ENCODE measurements at regions not wholly inside any gene's neighbourhood (a gene's known extent, or its start where the extent isn't known, plus 50 kb on each side); places are given as distances from the start of the nearest gene placed in this dataset.

DNA sequence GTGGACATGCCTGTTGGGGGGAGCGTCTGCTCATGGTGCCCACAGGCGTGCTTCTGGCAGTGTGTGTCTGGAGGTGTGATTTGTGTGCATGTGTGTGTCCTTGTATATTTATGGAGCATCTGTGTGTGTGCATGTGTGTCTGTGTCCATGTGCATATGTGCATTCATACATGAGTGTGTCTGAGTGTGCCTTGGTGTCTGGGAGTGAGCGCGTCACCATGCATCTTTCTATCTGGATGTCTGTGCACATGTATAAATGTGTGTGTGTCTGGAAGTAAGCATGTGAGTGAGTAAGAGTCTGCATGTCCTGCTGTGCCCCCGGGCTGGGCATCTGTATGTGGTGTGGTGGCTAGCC lies 58.1 kb upstream of the PRR23E start:
- intact Hi-C loops (cut with micrococcal nuclease) (no loop called here), dilution Hi-C loops (cut with MboI; ENCODE audit: extremely low pct_ligation_motif_present, low sequenced_read_pairs) (no loop called here)
- no peak for DNase-seq (ENCODE audit: low read depth, low spot score)
- no peak overlapping the region for H2AFZ ChIP-seq (ENCODE audit: low read depth, low read length)
- no peaks in the 10 kb centered on the region for H3K9me3 ChIP-seq (replicated peaks; ENCODE audit: control insufficient read depth, insufficient read depth, low read length)
- FAIRE-seq = no peak
- H3K4me2 ChIP-seq (ENCODE audit: insufficient read depth, low read length) = no peak overlapping the region
- H3K9ac ChIP-seq (replicated peaks; ENCODE audit: extremely low read depth, insufficient read depth, low read length) = no peak overlapping the region
- no peaks in the 10 kb centered on the region for H3K4me1 ChIP-seq (ENCODE audit: control insufficient read depth, extremely low read depth, insufficient read depth, low read length)
- ChIA-PET CTCF (no interaction called here), POLR2A (no interaction called here)
- no peak for TF ChIP-seq GATA2 (IDR thresholded peaks at IDR 0.05; ENCODE audit: insufficient read depth, insufficient read length, low read depth, low read length)
- no peak for TF ChIP-seq POLR2A (IDR thresholded peaks at IDR 0.05; ENCODE audit: low read depth, low read length)
- no peak for TF ChIP-seq FOS (IDR thresholded peaks at IDR 0.05; ENCODE audit: borderline replicate concordance, insufficient read depth, low read length)
- TF ChIP-seq POLR2AphosphoS5 (IDR thresholded peaks at IDR 0.05; ENCODE audit: insufficient read depth, low read depth, low read length) = no peak
- TF ChIP-seq, protein P1, sequence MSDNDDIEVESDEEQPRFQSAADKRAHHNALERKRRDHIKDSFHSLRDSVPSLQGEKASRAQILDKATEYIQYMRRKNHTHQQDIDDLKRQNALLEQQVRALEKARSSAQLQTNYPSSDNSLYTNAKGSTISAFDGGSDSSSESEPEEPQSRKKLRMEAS (IDR thresholded peaks at IDR 0.05; ENCODE audit: insufficient read depth, insufficient read length) = no peak
- TF ChIP-seq JUN (IDR thresholded peaks at IDR 0.05; ENCODE audit: borderline replicate concordance, insufficient read depth, insufficient read length, low read depth) = no peak
- TF ChIP-seq, protein P2, sequence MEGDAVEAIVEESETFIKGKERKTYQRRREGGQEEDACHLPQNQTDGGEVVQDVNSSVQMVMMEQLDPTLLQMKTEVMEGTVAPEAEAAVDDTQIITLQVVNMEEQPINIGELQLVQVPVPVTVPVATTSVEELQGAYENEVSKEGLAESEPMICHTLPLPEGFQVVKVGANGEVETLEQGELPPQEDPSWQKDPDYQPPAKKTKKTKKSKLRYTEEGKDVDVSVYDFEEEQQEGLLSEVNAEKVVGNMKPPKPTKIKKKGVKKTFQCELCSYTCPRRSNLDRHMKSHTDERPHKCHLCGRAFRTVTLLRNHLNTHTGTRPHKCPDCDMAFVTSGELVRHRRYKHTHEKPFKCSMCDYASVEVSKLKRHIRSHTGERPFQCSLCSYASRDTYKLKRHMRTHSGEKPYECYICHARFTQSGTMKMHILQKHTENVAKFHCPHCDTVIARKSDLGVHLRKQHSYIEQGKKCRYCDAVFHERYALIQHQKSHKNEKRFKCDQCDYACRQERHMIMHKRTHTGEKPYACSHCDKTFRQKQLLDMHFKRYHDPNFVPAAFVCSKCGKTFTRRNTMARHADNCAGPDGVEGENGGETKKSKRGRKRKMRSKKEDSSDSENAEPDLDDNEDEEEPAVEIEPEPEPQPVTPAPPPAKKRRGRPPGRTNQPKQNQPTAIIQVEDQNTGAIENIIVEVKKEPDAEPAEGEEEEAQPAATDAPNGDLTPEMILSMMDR (IDR thresholded peaks at IDR 0.05; ENCODE audit: extremely low read depth in 1 of 2, insufficient read depth in 1 of 2, low read depth in 1 of 2, low read length in 2 of 2) = no peak
- TF ChIP-seq EZH2 (IDR thresholded peaks at IDR 0.05; ENCODE audit: borderline replicate concordance, low read depth, low read length, severe bottlenecking) = no peak
- no peak for TF ChIP-seq MYC (IDR thresholded peaks at IDR 0.05; ENCODE audit: low read depth, low read length)
- H3K27me3 ChIP-seq (ENCODE audit: control insufficient read depth in 2 of 2, insufficient read depth in 2 of 2, low read length in 2 of 2) = peaks cover 13 to 16% of the 10 kb centered on the region in 2 experiments
- H4K20me1 ChIP-seq (replicated peaks; ENCODE audit: control insufficient read depth, extremely low read depth, insufficient read depth, low read length) = no peaks in the 10 kb centered on the region
- no peaks in the 10 kb centered on the region for H3K79me2 ChIP-seq (ENCODE audit: control insufficient read depth, insufficient read depth, low read length)
- no peak overlapping the region for H3K27ac ChIP-seq (ENCODE audit: insufficient read depth, low read depth, low read length)
- no peak overlapping the region for H3K4me3 ChIP-seq (replicated peaks in 1 of 3; ENCODE audit: insufficient read depth in 1 of 3, low read depth in 1 of 3, low read length in 3 of 3)
- BruUV-seq (replicated peaks) = no TSS peak
- no peaks in the 10 kb centered on the region for H3K36me3 ChIP-seq (ENCODE audit: control insufficient read depth in 2 of 2, extremely low read depth in 1 of 2, insufficient read depth in 2 of 2, low read length in 2 of 2)
- no peaks in the 10 kb centered on the region for H3K9me1 ChIP-seq (replicated peaks; ENCODE audit: control insufficient read depth, extremely low read depth, insufficient read depth, low read length)
